ENCODE measurements at regions not wholly inside any gene's neighbourhood (a gene's known extent, or its start where the extent isn't known, plus 50 kb on each side); places are given as distances from the start of the nearest gene placed in this dataset.

DNA sequence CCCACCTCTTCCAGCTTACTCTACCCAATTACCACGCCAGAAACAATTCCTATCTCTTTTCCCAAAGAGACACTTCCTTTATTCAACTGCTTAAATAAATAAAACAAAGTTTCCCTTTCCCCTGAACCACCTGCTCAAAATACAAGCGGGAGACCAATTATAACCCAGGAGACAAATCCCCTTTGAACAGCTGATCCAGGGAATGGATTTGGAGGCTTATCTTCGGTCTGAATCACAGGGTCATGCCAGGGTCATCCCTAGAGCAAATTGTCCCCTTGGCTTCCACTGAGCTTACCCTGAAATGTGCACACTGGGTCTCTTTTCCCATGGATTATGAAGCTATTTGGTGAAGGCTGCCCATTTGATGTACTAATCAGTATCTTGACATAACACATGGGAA is 99.9 kb upstream of the JAZF1 start:
- TF ChIP-seq GATA2 (IDR thresholded peaks at IDR 0.05; ENCODE audit: low read depth, low read length) (no peak), GATA3 (IDR thresholded peaks at IDR 0.05; ENCODE audit: low read depth, low read length) (no peak)

All from SH-SY5Y (cell line).